ENCODE measurements at regions not wholly inside any gene's neighbourhood (a gene's known extent, or its start where the extent isn't known, plus 50 kb on each side); places are given as distances from the start of the nearest gene placed in this dataset.

DNA sequence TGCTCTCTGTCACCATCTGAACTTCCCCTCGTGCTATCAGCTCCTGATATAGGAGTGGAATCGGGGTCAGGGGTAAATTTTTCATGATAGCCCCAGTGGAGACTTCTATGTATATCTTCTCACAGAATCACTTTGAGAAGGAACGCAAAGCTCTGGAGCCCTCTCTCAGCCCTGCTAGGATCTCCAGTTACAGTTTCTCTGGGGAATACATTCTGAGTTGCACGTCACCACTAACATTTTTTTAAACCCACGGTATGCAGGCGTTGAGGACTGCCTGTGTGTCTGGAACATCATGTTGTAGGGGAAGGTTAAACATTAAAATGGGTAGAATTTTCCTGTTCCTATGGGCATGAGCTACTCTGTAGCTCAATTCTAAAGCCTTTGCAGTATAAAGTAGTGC lies 116.4 kb upstream of the FAM78B start (continued):
- TF ChIP-seq CREB5 (CRISPR knock-in tag; IDR thresholded peaks at IDR 0.05; ENCODE audit: low read depth) (no peak), TCF4 (CRISPR knock-in tag; IDR thresholded peaks at IDR 0.05; ENCODE audit: borderline replicate concordance) (no peak), ESRRG (CRISPR knock-in tag; IDR thresholded peaks at IDR 0.05) (no peak)

DNA sequence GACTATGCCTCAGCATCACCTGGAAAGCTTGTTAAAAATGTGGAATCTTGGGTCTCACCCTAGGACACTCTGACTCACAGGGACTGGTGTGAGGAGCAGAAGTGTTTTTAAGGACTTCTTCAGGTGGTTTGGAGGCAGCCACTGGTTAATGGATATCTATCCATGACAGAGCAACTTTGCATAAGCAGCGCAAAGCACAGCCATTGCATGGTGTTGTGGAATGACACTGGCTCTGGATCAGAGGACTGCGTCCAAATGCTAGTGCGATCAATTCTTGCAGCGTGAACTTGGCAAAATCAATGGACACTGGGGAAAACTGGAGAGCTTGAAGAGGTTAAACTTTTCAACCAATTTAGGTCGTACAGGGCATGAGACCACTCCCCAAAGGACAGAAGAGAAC lies 116.8 kb upstream of the FAM78B start:
- no peak for ATAC-seq
- TF ChIP-seq ZNF8 (CRISPR knock-in tag; IDR thresholded peaks at IDR 0.05) (no peak), ZNF70 (CRISPR knock-in tag; IDR thresholded peaks at IDR 0.05) (no peak), ARNTL (CRISPR knock-in tag; IDR thresholded peaks at IDR 0.05; ENCODE audit: borderline replicate concordance, low read depth) (no peak), ZFP3 (CRISPR knock-in tag; IDR thresholded peaks at IDR 0.05) (no peak), CREB5 (CRISPR knock-in tag; IDR thresholded peaks at IDR 0.05; ENCODE audit: low read depth) (no peak), GLIS3 (CRISPR knock-in tag; IDR thresholded peaks at IDR 0.05) (no peak), SNAI2 (CRISPR knock-in tag; IDR thresholded peaks at IDR 0.05) (no peak), RARB (CRISPR knock-in tag; IDR thresholded peaks at IDR 0.05) (no peak), ZNF565 (CRISPR knock-in tag; conservative IDR thresholded peaks at IDR 0.05; ENCODE audit: low read depth) (no peak), ISL1 (CRISPR knock-in tag; IDR thresholded peaks at IDR 0.05) (no peak), ZC3H10 (CRISPR knock-in tag; IDR thresholded peaks at IDR 0.05) (no peak), TOX (CRISPR knock-in tag; IDR thresholded peaks at IDR 0.05; ENCODE audit: borderline replicate concordance) (no peak), BACH2 (CRISPR knock-in tag; IDR thresholded peaks at IDR 0.05; ENCODE audit: borderline replicate concordance) (no peak), TCF4 (CRISPR knock-in tag; IDR thresholded peaks at IDR 0.05; ENCODE audit: borderline replicate concordance) (no peak), PPARA (CRISPR knock-in tag; IDR thresholded peaks at IDR 0.05; ENCODE audit: borderline replicate concordance) (no peak), ESRRG (CRISPR knock-in tag; IDR thresholded peaks at IDR 0.05) (no peak), OSR1 (CRISPR knock-in tag; IDR thresholded peaks at IDR 0.05) (no peak)
- TF ChIP-seq, protein P1, sequence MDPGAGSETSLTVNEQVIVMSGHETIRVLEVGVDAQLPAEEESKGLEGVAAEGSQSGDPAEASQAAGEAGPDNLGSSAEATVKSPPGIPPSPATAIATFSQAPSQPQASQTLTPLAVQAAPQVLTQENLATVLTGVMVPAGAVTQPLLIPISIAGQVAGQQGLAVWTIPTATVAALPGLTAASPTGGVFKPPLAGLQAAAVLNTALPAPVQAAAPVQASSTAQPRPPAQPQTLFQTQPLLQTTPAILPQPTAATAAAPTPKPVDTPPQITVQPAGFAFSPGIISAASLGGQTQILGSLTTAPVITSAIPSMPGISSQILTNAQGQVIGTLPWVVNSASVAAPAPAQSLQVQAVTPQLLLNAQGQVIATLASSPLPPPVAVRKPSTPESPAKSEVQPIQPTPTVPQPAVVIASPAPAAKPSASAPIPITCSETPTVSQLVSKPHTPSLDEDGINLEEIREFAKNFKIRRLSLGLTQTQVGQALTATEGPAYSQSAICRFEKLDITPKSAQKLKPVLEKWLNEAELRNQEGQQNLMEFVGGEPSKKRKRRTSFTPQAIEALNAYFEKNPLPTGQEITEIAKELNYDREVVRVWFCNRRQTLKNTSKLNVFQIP (CRISPR knock-in tag; IDR thresholded peaks at IDR 0.05; ENCODE audit: borderline replicate concordance, low read depth) = no peak
- TF ChIP-seq, protein P2, sequence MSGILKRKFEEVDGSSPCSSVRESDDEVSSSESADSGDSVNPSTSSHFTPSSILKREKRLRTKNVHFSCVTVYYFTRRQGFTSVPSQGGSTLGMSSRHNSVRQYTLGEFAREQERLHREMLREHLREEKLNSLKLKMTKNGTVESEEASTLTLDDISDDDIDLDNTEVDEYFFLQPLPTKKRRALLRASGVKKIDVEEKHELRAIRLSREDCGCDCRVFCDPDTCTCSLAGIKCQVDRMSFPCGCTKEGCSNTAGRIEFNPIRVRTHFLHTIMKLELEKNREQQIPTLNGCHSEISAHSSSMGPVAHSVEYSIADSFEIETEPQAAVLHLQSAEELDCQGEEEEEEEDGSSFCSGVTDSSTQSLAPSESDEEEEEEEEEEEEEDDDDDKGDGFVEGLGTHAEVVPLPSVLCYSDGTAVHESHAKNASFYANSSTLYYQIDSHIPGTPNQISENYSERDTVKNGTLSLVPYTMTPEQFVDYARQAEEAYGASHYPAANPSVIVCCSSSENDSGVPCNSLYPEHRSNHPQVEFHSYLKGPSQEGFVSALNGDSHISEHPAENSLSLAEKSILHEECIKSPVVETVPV (CRISPR knock-in tag; IDR thresholded peaks at IDR 0.05) = no peak

- no peak for TF ChIP-seq ZFP30 (CRISPR knock-in tag; IDR thresholded peaks at IDR 0.05)
- TF ChIP-seq ZNF565 (CRISPR knock-in tag; conservative IDR thresholded peaks at IDR 0.05; ENCODE audit: low read depth) = no peak
- TF ChIP-seq, protein P3, sequence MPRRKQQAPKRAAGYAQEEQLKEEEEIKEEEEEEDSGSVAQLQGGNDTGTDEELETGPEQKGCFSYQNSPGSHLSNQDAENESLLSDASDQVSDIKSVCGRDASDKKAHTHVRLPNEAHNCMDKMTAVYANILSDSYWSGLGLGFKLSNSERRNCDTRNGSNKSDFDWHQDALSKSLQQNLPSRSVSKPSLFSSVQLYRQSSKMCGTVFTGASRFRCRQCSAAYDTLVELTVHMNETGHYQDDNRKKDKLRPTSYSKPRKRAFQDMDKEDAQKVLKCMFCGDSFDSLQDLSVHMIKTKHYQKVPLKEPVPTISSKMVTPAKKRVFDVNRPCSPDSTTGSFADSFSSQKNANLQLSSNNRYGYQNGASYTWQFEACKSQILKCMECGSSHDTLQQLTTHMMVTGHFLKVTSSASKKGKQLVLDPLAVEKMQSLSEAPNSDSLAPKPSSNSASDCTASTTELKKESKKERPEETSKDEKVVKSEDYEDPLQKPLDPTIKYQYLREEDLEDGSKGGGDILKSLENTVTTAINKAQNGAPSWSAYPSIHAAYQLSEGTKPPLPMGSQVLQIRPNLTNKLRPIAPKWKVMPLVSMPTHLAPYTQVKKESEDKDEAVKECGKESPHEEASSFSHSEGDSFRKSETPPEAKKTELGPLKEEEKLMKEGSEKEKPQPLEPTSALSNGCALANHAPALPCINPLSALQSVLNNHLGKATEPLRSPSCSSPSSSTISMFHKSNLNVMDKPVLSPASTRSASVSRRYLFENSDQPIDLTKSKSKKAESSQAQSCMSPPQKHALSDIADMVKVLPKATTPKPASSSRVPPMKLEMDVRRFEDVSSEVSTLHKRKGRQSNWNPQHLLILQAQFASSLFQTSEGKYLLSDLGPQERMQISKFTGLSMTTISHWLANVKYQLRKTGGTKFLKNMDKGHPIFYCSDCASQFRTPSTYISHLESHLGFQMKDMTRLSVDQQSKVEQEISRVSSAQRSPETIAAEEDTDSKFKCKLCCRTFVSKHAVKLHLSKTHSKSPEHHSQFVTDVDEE (CRISPR knock-in tag; IDR thresholded peaks at IDR 0.05) = no peak
- no peak for ATAC-seq
Observed at GRCh38 chr1:166289309-166290050, 122.7 kb upstream of the FAM78B start.

Data from SK-N-SH treated with all-trans-retinoic acid at 6 μM for 48 hours (cell line).